Vagina (tissue), 2 donors: ENCODE measurements at regions not wholly inside any gene's neighbourhood (a gene's known extent, or its start where the extent isn't known, plus 50 kb on each side); places are given as distances from the start of the nearest gene placed in this dataset.

Source experiments
- DNase-seq, 2 donors: peaks; one replicate each; pipeline ENCODE4 v3.0.0-alpha.2; 2017; ENCODE audit errors: extremely low spot score in 2 of 2
- H3K27ac ChIP-seq: fragments of 200-600 bp; sonication (generic); one replicate; pipeline ENCODE4 v1.5.1; 2019
- H3K27me3 ChIP-seq: fragments of 200-600 bp; sonication (generic); one replicate; pipeline ENCODE4 v1.5.1; 2019
- H3K36me3 ChIP-seq, 2 donors: fragments of 200-600 bp; sonication (generic); one replicate each; pipeline ENCODE4 v1.5.1; 2017 to 2019
- H3K4me1 ChIP-seq: fragments of 200-600 bp; sonication (generic); one replicate; pipeline ENCODE4 v1.5.1; 2019
- H3K4me3 ChIP-seq, 2 donors: fragments of 200-600 bp; sonication (generic); 1 replicate in 1 of 2; 2 replicates in 1 of 2; pipeline ENCODE4 v1.5.1; 2016 to 2019
- H3K9me3 ChIP-seq: fragments of 200-600 bp; sonication (generic); one replicate; pipeline ENCODE4 v1.5.1; 2019
- CTCF ChIP-seq, 3 experiments: fragments of 450-650 bp in 2 of 3; fragments of 200-600 bp in 1 of 3; sonication (generic) in 1 of 3; IDR thresholded peaks; one replicate each; pipeline ENCODE4 v1.5.1; 2017 to 2019; ENCODE audit warnings: antibody characterized with exemption in 3 of 3, mild to moderate bottlenecking in 2 of 3, moderate library complexity in 2 of 3
- POLR2A ChIP-seq, 2 donors: fragments of 450-650 bp; IDR thresholded peaks; one replicate each; pipeline ENCODE4 v1.6.1; 2017; ENCODE audit warnings: antibody characterized with exemption in 2 of 2, mild to moderate bottlenecking in 2 of 2, moderate library complexity in 2 of 2
- POLR2AphosphoS5 ChIP-seq, 2 donors: sonication (generic); formaldehyde crosslinking; IDR thresholded peaks; one replicate each; pipeline ENCODE4 v1.9.0; 2017; ENCODE audit warnings: antibody characterized with exemption in 2 of 2, mild to moderate bottlenecking in 2 of 2, low read depth in 1 of 2; ENCODE audit not compliant: insufficient read depth in 1 of 2
- intact Hi-C: fragments of 100-400 bp; cut with DNase I; formaldehyde crosslinking; loops from one replicate; pipeline ENCODE4 v1.15.1; 2023

DNA sequence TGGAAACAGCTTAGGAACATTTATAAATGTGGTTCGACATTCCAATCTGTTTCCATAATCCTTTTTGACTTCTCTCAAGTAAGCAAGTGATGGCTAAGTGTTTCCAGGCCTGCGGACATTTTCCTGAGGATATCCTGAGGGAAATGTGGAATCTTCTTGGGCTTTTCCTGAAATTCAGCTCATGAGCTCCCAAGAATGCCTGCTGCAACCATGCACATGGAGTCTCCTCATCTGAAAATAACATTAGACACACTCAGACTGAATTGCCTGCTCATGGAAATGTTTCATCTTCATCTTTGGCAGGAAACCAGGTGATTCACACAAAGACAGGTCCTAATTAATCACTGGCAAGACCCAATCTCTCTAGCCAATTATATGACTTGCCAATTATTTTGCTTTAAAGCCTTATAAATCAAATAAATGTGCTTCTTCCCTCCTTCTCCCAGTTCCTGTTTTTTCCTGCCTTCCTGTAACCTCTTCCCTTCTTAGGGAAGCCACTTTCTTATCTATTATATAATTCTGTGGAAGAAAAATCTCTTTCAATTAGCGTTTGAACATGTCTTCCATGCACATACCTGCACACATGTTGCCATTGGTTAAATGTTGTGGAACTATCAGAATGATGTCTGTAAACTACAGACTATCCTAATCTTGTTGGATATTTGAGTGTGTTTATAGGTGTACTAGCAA lies 104.6 kb upstream of the MXRA5 start:
- H3K27ac ChIP-seq = no peak overlapping the region

GRCh38 chrX:3449287-3449686 lies 102.8 kb upstream of the MXRA5 start:
- H3K27ac ChIP-seq = no peak overlapping the region
- peaks cover 9% of the 10 kb centered on the region for H3K4me1 ChIP-seq
- H3K36me3 ChIP-seq = no peaks in the 10 kb centered on the region
- H3K27me3 ChIP-seq = no peaks in the 10 kb centered on the region
- intact Hi-C loops = no loop called here
- no peaks in the 10 kb centered on the region for H3K9me3 ChIP-seq
- no peak overlapping the region for H3K4me3 ChIP-seq
- TF ChIP-seq CTCF (IDR thresholded peaks at IDR 0.05) (no peak), POLR2A (IDR thresholded peaks at IDR 0.05) (no peak), POLR2AphosphoS5 (IDR thresholded peaks at IDR 0.05; ENCODE audit: insufficient read depth in 1 of 2, low read depth in 1 of 2) (no peak)
- no peak for DNase-seq

More for the DNA sequence above, 104.6 kb upstream of the MXRA5 start:
- no peak for TF ChIP-seq POLR2AphosphoS5 (IDR thresholded peaks at IDR 0.05; ENCODE audit: insufficient read depth in 1 of 2, low read depth in 1 of 2)
- no peaks in the 10 kb centered on the region for H3K27me3 ChIP-seq
- H3K9me3 ChIP-seq = no peaks in the 10 kb centered on the region
- intact Hi-C loops = no loop called here
- no peaks in the 10 kb centered on the region for H3K36me3 ChIP-seq
- no peak for DNase-seq
- no peak overlapping the region for H3K4me3 ChIP-seq
- H3K4me1 ChIP-seq = peaks cover 9% of the 10 kb centered on the region

- H3K27me3 ChIP-seq = no peaks in the 10 kb centered on the region
- DNase-seq = no peak
- no peak overlapping the region for H3K4me3 ChIP-seq
- H3K9me3 ChIP-seq = no peaks in the 10 kb centered on the region
- no peak overlapping the region for H3K27ac ChIP-seq
- peaks cover 9% of the 10 kb centered on the region for H3K4me1 ChIP-seq
- intact Hi-C loops = no loop called here
- H3K36me3 ChIP-seq = no peaks in the 10 kb centered on the region
- no peak for TF ChIP-seq POLR2A (IDR thresholded peaks at IDR 0.05)
Measured at GRCh38 chrX:3448563-3448962, 102.1 kb upstream of the MXRA5 start.

DNA sequence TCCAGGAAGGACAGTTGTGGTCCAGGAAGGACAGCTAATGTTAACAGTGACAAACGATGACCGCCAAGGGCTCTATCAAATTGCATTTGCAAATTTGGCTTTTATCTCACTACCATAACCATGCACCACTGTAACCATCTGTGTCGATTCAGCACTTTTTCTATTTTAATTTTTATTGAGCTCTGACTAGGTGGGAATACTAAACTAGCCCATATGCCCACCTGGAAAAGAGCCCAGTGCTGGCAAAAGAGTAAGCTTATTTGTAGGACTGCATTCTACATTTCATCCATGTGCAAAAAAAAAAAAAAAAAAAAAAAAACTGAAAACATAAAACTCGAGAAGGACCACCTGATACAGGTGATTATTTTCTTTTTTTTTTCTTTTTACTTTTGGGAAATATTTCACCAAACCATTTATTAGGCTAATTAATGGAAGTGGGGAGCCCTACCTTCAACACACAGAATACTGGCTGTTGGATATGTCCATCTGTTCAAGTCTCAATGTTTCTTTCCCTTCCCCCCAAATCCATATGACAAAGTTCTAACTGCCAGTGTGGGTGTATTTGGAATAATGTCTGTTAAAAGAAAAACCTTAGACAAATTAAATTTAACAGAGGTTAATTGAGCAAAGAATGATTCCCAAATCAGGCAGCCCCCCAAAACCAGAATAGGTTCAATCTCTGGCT lies 99.5 kb upstream of the MXRA5 start:
- Histone ChIP-seq H3K4me1 (no peaks in the 10 kb centered on the region), H3K36me3 (no peaks in the 10 kb centered on the region), H3K27ac (no peak overlapping the region), H3K4me3 (no peak overlapping the region), H3K27me3 (no peaks in the 10 kb centered on the region), H3K9me3 (no peaks in the 10 kb centered on the region)
- no peak for TF ChIP-seq CTCF (IDR thresholded peaks at IDR 0.05)
- TF ChIP-seq POLR2A (IDR thresholded peaks at IDR 0.05) = no peak
- no peak for TF ChIP-seq POLR2AphosphoS5 (IDR thresholded peaks at IDR 0.05; ENCODE audit: insufficient read depth in 1 of 2, low read depth in 1 of 2)
- intact Hi-C loops = no loop called here
- no peak for DNase-seq

DNA sequence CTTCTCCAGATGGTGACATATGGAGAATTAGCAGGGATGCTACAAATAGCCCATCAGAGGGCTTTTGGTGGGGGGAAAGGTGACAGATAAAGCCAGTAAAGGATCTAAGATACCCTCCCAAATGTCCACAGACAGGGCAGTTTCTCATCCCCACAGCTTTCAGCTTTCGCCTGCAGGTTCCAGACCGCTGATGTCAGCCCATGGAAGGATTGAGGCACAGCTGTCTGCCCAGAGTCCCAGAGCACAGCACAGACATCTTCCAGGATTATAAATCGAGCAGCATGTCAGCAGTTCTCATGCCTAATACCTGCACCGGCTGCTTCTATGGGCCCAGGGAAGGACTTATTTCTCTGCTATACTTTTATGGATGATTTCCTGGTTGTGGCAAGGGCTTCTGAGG lies 96.7 kb upstream of the MXRA5 start:
- no peak for DNase-seq
- H3K9me3 ChIP-seq = no peaks in the 10 kb centered on the region
- no peak overlapping the region for H3K27ac ChIP-seq
- H3K4me3 ChIP-seq = no peak overlapping the region
- H3K4me1 ChIP-seq = no peaks in the 10 kb centered on the region
- intact Hi-C loops = no loop called here
- H3K36me3 ChIP-seq = no peaks in the 10 kb centered on the region
- TF ChIP-seq POLR2AphosphoS5 (IDR thresholded peaks at IDR 0.05; ENCODE audit: insufficient read depth in 1 of 2, low read depth in 1 of 2) (no peak), CTCF (IDR thresholded peaks at IDR 0.05) (no peak), POLR2A (IDR thresholded peaks at IDR 0.05) (no peak)
- no peaks in the 10 kb centered on the region for H3K27me3 ChIP-seq

GRCh38 chrX:3442691-3443090 lies 96.2 kb upstream of the MXRA5 start:
- TF ChIP-seq POLR2A (IDR thresholded peaks at IDR 0.05) (no peak), CTCF (IDR thresholded peaks at IDR 0.05) (no peak), POLR2AphosphoS5 (IDR thresholded peaks at IDR 0.05; ENCODE audit: insufficient read depth in 1 of 2, low read depth in 1 of 2) (no peak)
- H3K27ac ChIP-seq = no peak overlapping the region
- no peaks in the 10 kb centered on the region for H3K9me3 ChIP-seq
- no peak for DNase-seq
- intact Hi-C loops = no loop called here
- no peaks in the 10 kb centered on the region for H3K36me3 ChIP-seq
- no peaks in the 10 kb centered on the region for H3K27me3 ChIP-seq
- no peaks in the 10 kb centered on the region for H3K4me1 ChIP-seq
- H3K4me3 ChIP-seq = no peak overlapping the region
